GM12891 (cell line): ENCODE measurements at regions not wholly inside any gene's neighbourhood (a gene's known extent, or its start where the extent isn't known, plus 50 kb on each side); places are given as distances from the start of the nearest gene placed in this dataset.

Source experiments
- DNase-seq: peaks from one replicate; pipeline ENCODE4 v3.0.0; 2011; ENCODE audit warnings: low spot score; ENCODE audit not compliant: insufficient read length
- FAIRE-seq: peaks from 2 replicates; lab custom pipeline; 2011; peaks lifted over from hg19 to GRCh38; lab: Jason Lieb, UNC
- PAX5 ChIP-seq: IDR thresholded peaks from 2 replicates; pipeline ENCODE4 v1.6.1; 2011; ENCODE audit warnings: low read length, moderate library complexity, mild to moderate bottlenecking; ENCODE audit not compliant: insufficient read depth, severe bottlenecking
- POLR2A ChIP-seq: IDR thresholded peaks from 2 replicates; pipeline ENCODE4 v1.6.1; 2011; ENCODE audit warnings: low read depth, low read length, control low read depth
- POLR2AphosphoS5 ChIP-seq: IDR thresholded peaks from 2 replicates; pipeline ENCODE4 v1.6.1; 2011; ENCODE audit warnings: low read depth, low read length, control low read depth
- POU2F2 ChIP-seq: IDR thresholded peaks from 2 replicates; pipeline ENCODE4 v1.6.1; 2011; ENCODE audit warnings: low read depth, mild to moderate bottlenecking, control low read depth, low read length, moderate library complexity
- SPI1 ChIP-seq: IDR thresholded peaks from 2 replicates; pipeline ENCODE4 v1.6.1; 2011; ENCODE audit warnings: low read depth, low read length, control low read depth
- TAF1 ChIP-seq: IDR thresholded peaks from 2 replicates; pipeline ENCODE4 v1.6.1; 2011; ENCODE audit warnings: low read depth, low read length, control low read depth

- TF ChIP-seq POLR2AphosphoS5 (no peak), TAF1 (no peak), PAX5 (no peak), POLR2A (no peak), POU2F2 (no peak), SPI1 (no peak)
- no peak for DNase-seq
- FAIRE-seq, result no peak
Observed at GRCh38 chr9:129236441-129237145, 58.5 kb upstream of the IER5L start.

DNA sequence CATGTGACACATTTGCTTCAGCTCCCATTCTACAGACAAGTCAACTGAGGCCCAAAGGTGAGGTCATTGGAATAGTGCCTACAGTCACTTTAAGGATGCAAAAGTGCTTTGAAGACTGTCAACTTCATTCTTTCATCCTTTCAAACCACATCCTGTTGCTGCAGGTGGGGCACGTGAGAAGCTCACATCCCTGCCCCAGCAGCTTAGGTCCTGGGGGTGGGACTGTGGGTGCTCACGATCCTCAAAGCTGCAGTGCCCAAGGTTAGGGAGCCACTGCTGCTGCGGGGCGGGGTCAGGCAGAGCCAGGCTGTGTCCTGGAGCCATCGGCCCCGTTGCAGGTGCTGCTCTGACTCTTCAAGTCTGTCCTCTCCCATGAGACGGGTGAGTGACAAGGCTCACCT lies 57.9 kb upstream of the IER5L start:
- FAIRE-seq (peak; percentile 90), DNase-seq (peak; percentile 56)

DNA sequence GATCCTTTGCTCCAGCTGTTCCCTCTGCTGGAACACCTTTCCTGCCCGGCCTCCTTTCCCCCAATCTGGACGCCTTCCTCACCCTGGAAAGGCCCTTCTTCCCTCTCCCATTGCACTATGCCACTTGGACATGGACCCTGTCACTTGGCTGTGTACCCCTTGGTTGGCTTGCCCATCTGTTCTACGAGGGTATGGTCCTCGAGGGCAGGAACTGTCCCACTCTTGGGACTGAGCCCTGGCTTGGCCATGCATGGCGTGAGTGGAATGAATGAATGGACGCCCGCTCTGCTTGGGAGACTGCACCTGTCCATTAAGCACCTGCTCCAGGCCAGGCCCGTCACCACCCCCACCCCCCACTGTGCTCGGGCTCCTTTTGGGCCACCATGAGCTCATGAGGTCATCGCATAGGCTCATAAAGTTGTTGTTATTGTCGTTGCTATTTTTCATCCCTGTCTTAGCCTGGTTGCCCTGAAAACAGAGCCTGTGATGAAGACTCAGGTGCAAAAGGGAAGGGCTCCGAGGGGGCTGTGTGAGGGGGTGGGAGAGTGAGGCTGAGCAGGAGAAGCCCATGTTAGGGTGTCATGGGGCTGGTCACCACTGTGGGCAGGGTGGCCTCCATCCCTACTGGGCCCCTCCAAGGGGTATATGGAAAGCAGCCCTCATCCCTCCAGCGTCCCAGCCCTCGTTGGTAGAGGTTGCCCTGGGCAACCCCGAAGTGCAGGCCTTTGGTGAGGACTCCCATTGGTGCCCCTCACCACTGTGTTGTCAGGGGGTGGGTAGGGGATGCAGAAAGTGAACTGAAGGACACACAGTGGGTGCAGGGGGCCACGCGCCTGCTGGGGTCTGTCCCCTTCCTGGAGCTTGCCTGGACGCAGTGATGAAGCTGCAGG lies 57.2 kb upstream of the IER5L start:
- DNase-seq (no peak), FAIRE-seq (no peak)
- TF ChIP-seq TAF1 (no peak), POLR2A (no peak), POLR2AphosphoS5 (no peak), SPI1 (no peak), POU2F2 (no peak), PAX5 (no peak)

More for the DNA sequence above, 57.9 kb upstream of the IER5L start:
- TF ChIP-seq PAX5 (no peak), POLR2AphosphoS5 (no peak), POU2F2 (no peak), SPI1 (no peak), POLR2A (no peak)

GRCh38 chr9:129234491-129234890 lies 56.4 kb upstream of the IER5L start:
- no peak for TF ChIP-seq POLR2AphosphoS5
- no peak for TF ChIP-seq POU2F2
- no peak for TF ChIP-seq POLR2A
- no peak for TF ChIP-seq PAX5
- no peak for TF ChIP-seq SPI1
- no peak for TF ChIP-seq TAF1
- DNase-seq (no peak), FAIRE-seq (no peak)

DNA sequence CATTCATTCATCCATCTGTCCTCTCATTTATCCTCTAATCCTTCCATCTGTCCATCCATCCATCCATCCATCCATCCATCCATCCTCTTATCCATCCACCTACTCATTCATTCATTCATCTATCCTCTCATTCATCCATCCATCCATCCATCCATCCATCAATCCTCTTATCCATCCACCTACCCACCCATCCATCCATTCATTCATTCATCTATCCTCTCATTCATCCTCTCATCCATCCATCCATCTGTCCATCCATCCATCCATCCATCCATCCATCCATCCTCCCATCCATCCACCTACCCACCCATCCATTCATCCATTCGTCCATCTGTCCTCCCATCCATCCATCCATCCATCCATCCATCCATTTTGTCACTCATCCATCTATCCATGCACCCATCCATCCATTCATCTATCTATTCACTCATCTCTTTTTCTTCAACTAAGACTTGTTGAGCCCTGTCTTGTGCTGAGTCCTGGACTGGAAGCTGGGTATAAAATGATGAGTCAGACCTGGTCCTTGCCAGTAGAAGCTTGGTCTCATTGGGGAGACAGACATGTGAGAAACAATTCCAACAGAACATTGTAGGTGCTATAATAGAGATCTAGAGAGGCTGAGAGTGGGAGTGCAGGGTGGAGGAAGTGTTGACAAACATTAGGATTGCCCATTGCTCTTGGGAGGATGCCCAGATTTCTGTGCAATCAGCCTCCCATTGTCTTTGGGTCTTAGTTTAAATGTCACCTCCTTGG lies 55.0 kb upstream of the IER5L start:
- DNase-seq (no peak), FAIRE-seq (no peak)
- TF ChIP-seq SPI1 (no peak), PAX5 (no peak), POLR2AphosphoS5 (no peak), POLR2A (no peak), TAF1 (no peak)

DNA sequence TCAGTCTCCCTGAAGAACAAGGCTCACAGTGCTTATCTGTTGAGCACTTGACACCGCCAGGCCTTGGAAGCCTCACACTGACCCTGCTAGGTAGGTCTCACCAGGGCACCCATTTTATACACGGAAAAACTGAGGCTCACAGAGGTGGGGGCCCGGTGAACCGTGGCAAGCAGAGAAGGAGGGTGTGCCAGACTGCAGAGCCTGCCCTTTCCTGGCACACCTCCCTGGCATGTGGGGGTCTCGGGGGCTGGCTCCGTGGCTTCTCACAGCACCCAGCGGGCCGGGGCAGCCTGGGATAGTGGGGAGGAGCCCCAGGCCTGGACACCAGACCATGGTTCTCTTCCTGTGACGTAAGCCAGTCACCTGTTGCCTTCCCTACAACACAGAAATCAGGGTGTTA lies 53.7 kb upstream of the IER5L start:
- no peak for FAIRE-seq
- DNase-seq, result no peak
- TF ChIP-seq POU2F2, result no peak
- no peak for TF ChIP-seq POLR2AphosphoS5

DNA sequence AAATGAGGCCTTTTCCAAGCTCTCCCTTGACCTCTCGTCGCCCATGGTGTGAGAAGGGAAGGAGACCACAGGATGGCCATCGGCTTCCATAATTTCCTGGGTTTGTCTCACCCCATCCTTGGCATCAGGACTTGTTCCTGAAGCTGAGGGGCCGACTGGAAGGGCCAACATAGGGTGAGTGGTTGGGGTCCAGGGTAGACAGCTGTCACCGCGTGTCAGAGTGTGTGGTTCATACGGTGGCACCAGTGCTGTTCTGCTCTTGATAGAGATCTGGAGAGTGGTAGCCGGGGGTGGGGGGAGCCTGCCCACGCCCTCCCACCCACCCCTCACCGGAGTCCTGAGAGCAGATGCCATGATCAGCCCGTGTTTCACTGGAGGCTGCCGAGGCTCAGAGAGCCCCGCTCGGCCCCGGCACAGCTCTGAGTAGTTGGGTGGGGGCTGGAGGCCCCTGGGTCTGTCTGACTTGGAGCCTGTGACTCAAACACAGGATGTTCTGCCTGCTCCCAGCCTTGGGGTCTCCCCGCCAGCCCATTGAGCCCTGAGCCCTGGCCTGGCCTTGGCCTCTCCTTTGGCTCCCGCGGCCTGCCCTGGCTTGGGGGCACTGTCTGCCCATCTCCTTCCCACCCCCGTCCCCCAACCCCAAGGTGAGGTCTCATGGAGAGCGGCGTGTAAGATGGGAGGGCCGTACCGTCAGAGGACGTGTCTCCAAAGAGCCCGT lies 53.1 kb upstream of the IER5L start:
- no peak for DNase-seq
- FAIRE-seq, result no peak
- no peak for TF ChIP-seq POLR2AphosphoS5
- no peak for TF ChIP-seq SPI1
- TF ChIP-seq TAF1, result no peak
- TF ChIP-seq POLR2A, result no peak
- TF ChIP-seq POU2F2, result no peak
- TF ChIP-seq PAX5, result no peak

- FAIRE-seq, result no peak
- TF ChIP-seq TAF1 (no peak), PAX5 (no peak), POU2F2 (no peak), POLR2AphosphoS5 (no peak), SPI1 (no peak)
- DNase-seq, result no peak
Observed at GRCh38 chr9:129230302-129230701, 52.2 kb upstream of the IER5L start.
